Sigmoid colon (tissue), 6 donors: ENCODE measurements at regions not wholly inside any gene's neighbourhood (a gene's known extent, or its start where the extent isn't known, plus 50 kb on each side); places are given as distances from the start of the nearest gene placed in this dataset.

Source experiments
- DNase-seq: peaks from one replicate; pipeline ENCODE4 v3.0.0-alpha.2; 2019
- H3K27ac ChIP-seq, 4 donors: fragments of 200-600 bp; sonication (generic); one replicate each; pipeline ENCODE4 v1.5.1; 2016 to 2019; ENCODE audit warnings: mild to moderate bottlenecking in 1 of 4
- H3K27me3 ChIP-seq, 3 donors: fragments of 200-600 bp; sonication (generic); one replicate each; pipeline ENCODE4 v1.5.1; 2019; ENCODE audit warnings: mild to moderate bottlenecking in 1 of 3
- H3K36me3 ChIP-seq, 4 donors: fragments of 200-600 bp; sonication (generic); one replicate each; pipeline ENCODE4 v1.5.1; 2016 to 2019
- H3K4me1 ChIP-seq, 4 donors: fragments of 200-600 bp; sonication (generic); one replicate each; pipeline ENCODE4 v1.5.1; 2017 to 2019
- H3K4me3 ChIP-seq, 4 donors: fragments of 200-600 bp; sonication (generic); one replicate each; pipeline ENCODE4 v1.5.1; 2017 to 2019; ENCODE audit warnings: mild to moderate bottlenecking in 2 of 4, moderate library complexity in 1 of 4
- H3K9me3 ChIP-seq, 4 donors: fragments of 200-600 bp in 3 of 4; sonication (generic) in 3 of 4; one replicate each; pipeline versions ENCODE4 v1.5.1 to v1.6.1; 2013 to 2019
- EP300 ChIP-seq, 4 donors: sonication (generic); formaldehyde crosslinking; IDR thresholded peaks; one replicate each; pipeline ENCODE4 v1.6.1; 2017; ENCODE audit warnings: antibody characterized with exemption in 4 of 4
- POLR2A ChIP-seq, 2 donors: fragments of 450-650 bp; IDR thresholded peaks; one replicate each; pipeline ENCODE4 v1.6.1; 2016; ENCODE audit warnings: antibody characterized with exemption in 2 of 2, mild to moderate bottlenecking in 2 of 2, moderate library complexity in 2 of 2
- POLR2AphosphoS5 ChIP-seq, 4 donors: sonication (generic); formaldehyde crosslinking; IDR thresholded peaks; one replicate each; pipeline ENCODE4 v1.6.1; 2017; ENCODE audit warnings: antibody characterized with exemption in 4 of 4
- WGBS, 2 donors: extraction: QIAGEN DNeasy Blood & Tissue Kit; methylation state at CpG; one replicate each; pipeline ENCODE4 v1.1.7; 2013; 5-methylcytosine and 5-hydroxymethylcytosine counted together
- intact Hi-C: fragments of 100-400 bp; cut with DNase I; formaldehyde crosslinking; loops from one replicate; pipeline ENCODE4 v1.15.1; 2023
- TF ChIP-seq, protein P1 (sequence below), 4 experiments: fragments of 450-650 bp in 3 of 4; fragments of 200-600 bp in 1 of 4; IDR thresholded peaks; one replicate each; pipeline ENCODE4 v1.5.1; 2016 to 2019; ENCODE audit warnings: antibody characterized with exemption in 4 of 4, mild to moderate bottlenecking in 3 of 4, moderate library complexity in 2 of 4
- donor health status: healthy with polysubstance abuse.
- donor health status: healthy.

DNA sequence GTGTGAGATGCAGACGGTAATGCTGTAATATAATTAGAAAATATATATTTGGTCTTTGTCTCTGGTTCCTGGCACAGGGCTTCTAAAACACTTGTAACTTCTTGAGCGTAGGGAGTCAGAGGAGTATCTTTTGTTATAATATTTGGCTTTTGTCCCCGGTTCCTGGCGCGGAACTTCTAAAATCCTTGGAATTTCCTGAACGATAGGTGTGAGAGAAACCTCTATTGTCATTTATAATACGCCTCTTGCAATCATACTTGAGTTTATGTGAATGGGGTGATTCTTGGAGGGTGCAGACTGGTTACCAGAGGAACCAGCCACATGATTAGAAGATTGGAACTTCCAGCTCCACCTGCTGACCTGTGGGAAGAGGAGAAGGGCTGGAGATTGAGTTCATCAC lies 54.1 kb upstream of the ZBED5 start:
- no peaks in the 10 kb centered on the region for H3K9me3 ChIP-seq
- H3K36me3 ChIP-seq = no peaks in the 10 kb centered on the region
- H3K27ac ChIP-seq = peak overlapping the region in 2 of 4 donors; percentile 9 to 26
- no peak overlapping the region for H3K4me3 ChIP-seq
- TF ChIP-seq, protein P1, sequence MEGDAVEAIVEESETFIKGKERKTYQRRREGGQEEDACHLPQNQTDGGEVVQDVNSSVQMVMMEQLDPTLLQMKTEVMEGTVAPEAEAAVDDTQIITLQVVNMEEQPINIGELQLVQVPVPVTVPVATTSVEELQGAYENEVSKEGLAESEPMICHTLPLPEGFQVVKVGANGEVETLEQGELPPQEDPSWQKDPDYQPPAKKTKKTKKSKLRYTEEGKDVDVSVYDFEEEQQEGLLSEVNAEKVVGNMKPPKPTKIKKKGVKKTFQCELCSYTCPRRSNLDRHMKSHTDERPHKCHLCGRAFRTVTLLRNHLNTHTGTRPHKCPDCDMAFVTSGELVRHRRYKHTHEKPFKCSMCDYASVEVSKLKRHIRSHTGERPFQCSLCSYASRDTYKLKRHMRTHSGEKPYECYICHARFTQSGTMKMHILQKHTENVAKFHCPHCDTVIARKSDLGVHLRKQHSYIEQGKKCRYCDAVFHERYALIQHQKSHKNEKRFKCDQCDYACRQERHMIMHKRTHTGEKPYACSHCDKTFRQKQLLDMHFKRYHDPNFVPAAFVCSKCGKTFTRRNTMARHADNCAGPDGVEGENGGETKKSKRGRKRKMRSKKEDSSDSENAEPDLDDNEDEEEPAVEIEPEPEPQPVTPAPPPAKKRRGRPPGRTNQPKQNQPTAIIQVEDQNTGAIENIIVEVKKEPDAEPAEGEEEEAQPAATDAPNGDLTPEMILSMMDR (IDR thresholded peaks at IDR 0.05) = no peak
- TF ChIP-seq POLR2A (IDR thresholded peaks at IDR 0.05) = no peak
- no peak for TF ChIP-seq EP300 (IDR thresholded peaks at IDR 0.05)
- no peak for TF ChIP-seq POLR2AphosphoS5 (IDR thresholded peaks at IDR 0.05)
- 90 to 95% methylated on average over 7 of the region's 7 CpGs for WGBS, 2 donors
- no peaks in the 10 kb centered on the region for H3K27me3 ChIP-seq
- DNase-seq = no peak
- peaks cover 0 to 15% (median 2%) of the 10 kb centered on the region in 4 donors for H3K4me1 ChIP-seq
- intact Hi-C loops = no loop called here

DNA sequence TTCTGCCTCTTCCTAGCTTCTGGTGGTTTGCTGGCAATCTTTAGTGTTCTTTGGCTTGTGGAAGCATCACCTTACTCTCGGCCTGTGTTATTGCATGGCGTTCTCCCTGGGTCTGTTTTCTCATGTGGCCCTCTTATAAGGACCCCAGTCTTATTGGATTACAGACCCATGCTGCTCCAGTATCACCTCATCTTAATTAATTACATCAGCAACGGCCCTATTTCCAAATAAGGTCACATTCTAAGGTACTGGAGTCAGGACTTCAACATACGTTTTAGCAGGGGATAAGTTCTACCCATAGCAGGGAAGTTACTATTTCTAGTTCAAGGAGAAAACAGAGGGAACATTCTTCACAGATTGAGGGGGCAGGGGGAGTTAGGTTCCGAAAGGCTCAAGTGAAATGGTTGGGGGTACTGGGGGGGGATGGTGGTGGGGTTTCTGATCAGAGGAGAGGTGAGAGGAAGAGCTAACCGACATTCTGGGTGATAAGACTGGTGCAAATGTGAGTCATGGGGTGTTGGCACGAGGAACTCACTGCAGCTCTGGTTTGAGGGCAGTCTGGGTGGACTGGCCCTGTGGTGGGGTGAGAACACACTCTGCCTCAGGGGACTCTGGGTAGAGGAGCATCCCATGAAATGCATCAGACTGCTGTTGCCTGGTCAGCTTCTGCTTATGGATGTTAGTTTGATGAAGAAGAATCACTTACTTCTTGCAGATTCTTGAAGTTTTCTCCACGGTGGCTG lies 51.5 kb upstream of the ZBED5 start:
- no peak overlapping the region for H3K4me3 ChIP-seq
- peaks cover 0 to 24% (median 4%) of the 10 kb centered on the region in 4 donors for H3K4me1 ChIP-seq
- H3K9me3 ChIP-seq = no peaks in the 10 kb centered on the region
- intact Hi-C loops = no loop called here
- H3K27me3 ChIP-seq = no peaks in the 10 kb centered on the region
- no peak for DNase-seq
- WGBS, 2 donors = 79 to 82% methylated on average over 8 of the region's 8 CpGs
- H3K36me3 ChIP-seq = no peaks in the 10 kb centered on the region
- TF ChIP-seq EP300 (IDR thresholded peaks at IDR 0.05) (no peak), POLR2AphosphoS5 (IDR thresholded peaks at IDR 0.05) (no peak), POLR2A (IDR thresholded peaks at IDR 0.05) (no peak)
- TF ChIP-seq, protein P1 (IDR thresholded peaks at IDR 0.05) = no peak
- no peak overlapping the region for H3K27ac ChIP-seq

DNA sequence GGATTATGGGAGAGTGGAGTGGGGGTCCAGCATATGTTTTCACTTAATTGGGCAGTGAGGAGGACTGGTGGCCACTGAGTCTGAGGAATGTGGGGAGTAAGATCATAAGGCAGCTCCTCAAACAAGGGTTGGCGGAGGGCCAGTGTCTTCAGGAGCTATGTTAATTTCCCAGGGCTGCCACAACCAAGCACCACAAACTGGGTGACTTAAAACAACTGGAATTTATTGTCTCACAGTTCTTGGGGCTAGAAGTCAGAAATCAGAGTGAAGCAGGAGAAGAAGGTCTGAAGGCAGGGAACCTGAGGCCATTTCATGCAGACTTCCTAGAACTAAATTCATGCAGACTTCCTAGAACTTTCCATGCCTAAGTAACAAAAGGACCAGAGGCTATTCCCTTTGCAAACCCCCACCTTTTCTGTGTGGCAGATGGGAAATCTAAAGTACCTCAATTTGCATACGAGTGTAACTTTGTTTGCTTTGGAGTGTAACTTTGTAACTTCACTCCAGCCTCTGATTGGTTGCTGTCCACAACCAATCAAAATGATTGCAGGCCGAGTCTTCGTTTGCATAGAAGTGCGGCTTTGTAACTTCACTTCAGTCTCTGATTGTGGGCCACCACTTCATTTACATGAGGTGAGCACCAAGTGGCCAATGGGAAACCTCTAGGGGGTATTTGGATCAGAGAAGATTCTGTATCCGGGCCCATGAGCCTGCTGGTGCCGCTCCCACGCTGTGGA lies 50.5 kb upstream of the ZBED5 start:
- DNase-seq = no peak
- Histone ChIP-seq H3K27ac (no peak overlapping the region), H3K4me3 (no peak overlapping the region), H3K27me3 (no peaks in the 10 kb centered on the region), H3K36me3 (no peaks in the 10 kb centered on the region), H3K9me3 (no peaks in the 10 kb centered on the region), H3K4me1 (peaks cover 0 to 24% (median 4%) of the 10 kb centered on the region in 4 donors)
- intact Hi-C loops = no loop called here
- WGBS, 2 donors = 91 to 93% methylated on average over 8 of the region's 8 CpGs
- TF ChIP-seq POLR2A (IDR thresholded peaks at IDR 0.05) (no peak), POLR2AphosphoS5 (IDR thresholded peaks at IDR 0.05) (no peak), EP300 (IDR thresholded peaks at IDR 0.05) (no peak)
- TF ChIP-seq, protein P1 (IDR thresholded peaks at IDR 0.05) = no peak
